HG03432 (cell line): ENCODE measurements at regions not wholly inside any gene's neighbourhood (a gene's known extent, or its start where the extent isn't known, plus 50 kb on each side); places are given as distances from the start of the nearest gene placed in this dataset.

Source experiments
- ATAC-seq: cut with Tn5 transposase; IDR thresholded peaks from one replicate; pipeline ENCODE4 v1.9.1; 2021; ENCODE audit warnings: mild to moderate bottlenecking, moderate library complexity; ENCODE audit not compliant: unreplicated experiment

- no peak for ATAC-seq
Observed at GRCh38 chr11:25860677-25861450, 471.1 kb upstream of the ANO3 start.

- no peak for ATAC-seq
Observed at GRCh38 chr11:25862159-25862558, 469.8 kb upstream of the ANO3 start.

- no peak for ATAC-seq
Observed at GRCh38 chr11:25863986-25864385, 467.9 kb upstream of the ANO3 start.

GRCh38 chr11:25876456-25876965 is 455.4 kb upstream of the ANO3 start:
- ATAC-seq: no peak

- no peak for ATAC-seq
Observed at GRCh38 chr11:25886036-25886435, 445.9 kb upstream of the ANO3 start.

- no peak for ATAC-seq
Observed at GRCh38 chr11:25890626-25891260, 441.2 kb upstream of the ANO3 start.

- ATAC-seq: no peak
Observed at GRCh38 chr11:25891960-25892359, 440.0 kb upstream of the ANO3 start.

GRCh38 chr11:25899617-25900160 is 432.2 kb upstream of the ANO3 start:
- ATAC-seq: no peak

GRCh38 chr11:25900814-25901213 is 431.1 kb upstream of the ANO3 start:
- no peak for ATAC-seq

- ATAC-seq: no peak
Observed at GRCh38 chr11:25901415-25901814, 430.5 kb upstream of the ANO3 start.

- no peak for ATAC-seq
Observed at GRCh38 chr11:25902476-25902875, 429.5 kb upstream of the ANO3 start.

GRCh38 chr11:25908726-25909125 is 423.2 kb upstream of the ANO3 start:
- ATAC-seq: no peak

- no peak for ATAC-seq
Observed at GRCh38 chr11:25910086-25910485, 421.8 kb upstream of the ANO3 start.

GRCh38 chr11:25920356-25920755 is 411.6 kb upstream of the ANO3 start:
- ATAC-seq: no peak

- no peak for ATAC-seq
Observed at GRCh38 chr11:25924586-25924985, 407.3 kb upstream of the ANO3 start.

- ATAC-seq: no peak
Observed at GRCh38 chr11:25925359-25925758, 406.6 kb upstream of the ANO3 start.

GRCh38 chr11:25927411-25927953 is 404.4 kb upstream of the ANO3 start:
- ATAC-seq: no peak

GRCh38 chr11:25928076-25928475 is 403.9 kb upstream of the ANO3 start:
- ATAC-seq: no peak

- no peak for ATAC-seq
Observed at GRCh38 chr11:25938952-25939351, 393.0 kb upstream of the ANO3 start.

- ATAC-seq: no peak
Observed at GRCh38 chr11:25939691-25940090, 392.2 kb upstream of the ANO3 start.

- no peak for ATAC-seq
Observed at GRCh38 chr11:25941353-25941752, 390.6 kb upstream of the ANO3 start.

GRCh38 chr11:25943031-25943430 is 388.9 kb upstream of the ANO3 start:
- no peak for ATAC-seq
